ENCODE measurements at regions not wholly inside any gene's neighbourhood (a gene's known extent, or its start where the extent isn't known, plus 50 kb on each side); places are given as distances from the start of the nearest gene placed in this dataset.

GRCh38 chr14:66306101-66306500 lies 180.1 kb upstream of the CCDC196 start:
- Histone ChIP-seq H3K9ac (ENCODE audit: low read depth, low read length) (no peak overlapping the region), H4K5ac (ENCODE audit: low read depth, low read length) (no peak overlapping the region), H3K18ac (ENCODE audit: low read depth, low read length) (no peak overlapping the region), H3K27me3 (ENCODE audit: control insufficient read depth, insufficient read depth, low read length) (no peaks in the 10 kb centered on the region), H2BK5ac (ENCODE audit: low read depth, low read length, poor library complexity, severe bottlenecking) (no peak overlapping the region), H2AK5ac (ENCODE audit: low read depth, low read length) (no peak overlapping the region), H3K36me3 (ENCODE audit: control insufficient read depth, insufficient read depth, low read length) (no peaks in the 10 kb centered on the region), H3K4me3 (ENCODE audit: insufficient read depth, low read depth, low read length) (no peak overlapping the region), H2BK20ac (ENCODE audit: low read depth, low read length) (no peak overlapping the region), H3K4ac (ENCODE audit: low read depth, low read length) (no peak overlapping the region), H3K56ac (ENCODE audit: extremely low read depth, insufficient read depth, low read length) (no peak overlapping the region), H4K20me1 (ENCODE audit: insufficient read depth, low read length) (no peaks in the 10 kb centered on the region), H3K23ac (ENCODE audit: low read depth, low read length) (no peak overlapping the region), H3K79me1 (ENCODE audit: low read depth in 1 of 2, low read length in 2 of 2) (no peaks in the 10 kb centered on the region), H2BK120ac (ENCODE audit: low read depth, low read length) (no peak overlapping the region), H4K8ac (ENCODE audit: low read depth in 2 of 2, low read length in 2 of 2) (no peak overlapping the region), H2AFZ (replicated peaks; ENCODE audit: low read length, poor library complexity) (no peak overlapping the region), H2BK15ac (ENCODE audit: low read depth, low read length) (no peak overlapping the region), H3K9me1 (ENCODE audit: insufficient read depth, low read length) (no peaks in the 10 kb centered on the region), H3K4me1 (ENCODE audit: control insufficient read depth, insufficient read depth, low read length) (no peaks in the 10 kb centered on the region), H3K9me3 (ENCODE audit: control insufficient read depth, insufficient read depth, low read length) (peaks cover 12% of the 10 kb centered on the region), H4K91ac (ENCODE audit: insufficient read depth, low read depth, low read length) (no peak overlapping the region), H3K27ac (ENCODE audit: insufficient read depth, low read length) (no peak overlapping the region), H2AK9ac (replicated peaks; ENCODE audit: low read depth, low read length, poor library complexity) (no peak overlapping the region), H3K4me2 (ENCODE audit: low read depth, low read length) (no peak overlapping the region), H3K14ac (replicated peaks; ENCODE audit: low read depth, low read length) (no peak overlapping the region)
- ATAC-seq (ENCODE audit: low read depth) (no peak), DNase-seq (no peak)
- in situ Hi-C loops (cut with MboI; ENCODE audit: low sequenced_read_pairs): no loop called here
- POLR2A ChIA-PET (ENCODE audit: unreplicated experiment): no interaction called here
- intact Hi-C loops (cut with micrococcal nuclease): no loop called here
- dilution Hi-C loops (cut with HindIII; ENCODE audit: low sequenced_read_pairs, unreplicated experiment): no loop called here
- TF ChIP-seq, protein P1, sequence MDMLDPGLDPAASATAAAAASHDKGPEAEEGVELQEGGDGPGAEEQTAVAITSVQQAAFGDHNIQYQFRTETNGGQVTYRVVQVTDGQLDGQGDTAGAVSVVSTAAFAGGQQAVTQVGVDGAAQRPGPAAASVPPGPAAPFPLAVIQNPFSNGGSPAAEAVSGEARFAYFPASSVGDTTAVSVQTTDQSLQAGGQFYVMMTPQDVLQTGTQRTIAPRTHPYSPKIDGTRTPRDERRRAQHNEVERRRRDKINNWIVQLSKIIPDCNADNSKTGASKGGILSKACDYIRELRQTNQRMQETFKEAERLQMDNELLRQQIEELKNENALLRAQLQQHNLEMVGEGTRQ (IDR thresholded peaks at IDR 0.05; ENCODE audit: low read depth, low read length): no peak
- TF ChIP-seq NFE2L2 (IDR thresholded peaks at IDR 0.05; ENCODE audit: low read depth, low read length) (no peak), RCOR1 (IDR thresholded peaks at IDR 0.05; ENCODE audit: insufficient replicate concordance, low read length) (no peak), FOS (IDR thresholded peaks at IDR 0.05; ENCODE audit: low read depth, low read length) (no peak), BHLHE40 (IDR thresholded peaks at IDR 0.05; ENCODE audit: low read depth, low read length) (no peak), MAFK (IDR thresholded peaks at IDR 0.05; ENCODE audit: low read depth, low read length) (no peak), MXI1 (IDR thresholded peaks at IDR 0.05; ENCODE audit: borderline replicate concordance, low read depth, low read length) (no peak), RAD21 (IDR thresholded peaks at IDR 0.05; ENCODE audit: low read length) (no peak), SMC3 (IDR thresholded peaks at IDR 0.05; ENCODE audit: low read depth, low read length) (no peak), CTCF (conservative IDR thresholded peaks at IDR 0.05; ENCODE audit: low read depth, low read length) (no peak)
- TF ChIP-seq, protein P2, sequence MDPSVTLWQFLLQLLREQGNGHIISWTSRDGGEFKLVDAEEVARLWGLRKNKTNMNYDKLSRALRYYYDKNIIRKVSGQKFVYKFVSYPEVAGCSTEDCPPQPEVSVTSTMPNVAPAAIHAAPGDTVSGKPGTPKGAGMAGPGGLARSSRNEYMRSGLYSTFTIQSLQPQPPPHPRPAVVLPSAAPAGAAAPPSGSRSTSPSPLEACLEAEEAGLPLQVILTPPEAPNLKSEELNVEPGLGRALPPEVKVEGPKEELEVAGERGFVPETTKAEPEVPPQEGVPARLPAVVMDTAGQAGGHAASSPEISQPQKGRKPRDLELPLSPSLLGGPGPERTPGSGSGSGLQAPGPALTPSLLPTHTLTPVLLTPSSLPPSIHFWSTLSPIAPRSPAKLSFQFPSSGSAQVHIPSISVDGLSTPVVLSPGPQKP (IDR thresholded peaks at IDR 0.05; ENCODE audit: borderline replicate concordance, low read depth, low read length): no peak
- CTCF ChIA-PET: no interaction called here
- BruUV-seq (replicated peaks): no TSS peak
